Left ventricle myocardium superior (tissue), 1 donor: ENCODE measurements at regions not wholly inside any gene's neighbourhood (a gene's known extent, or its start where the extent isn't known, plus 50 kb on each side); places are given as distances from the start of the nearest gene placed in this dataset.
"Not testable (repeated sequence)": the region's sequence is repeated elsewhere in the genome, so short reads cannot be mapped to it uniquely, and the experiment has no call there.

Experiments used
- ATAC-seq: fragments of 200-7000 bp; cut with Tn5 transposase; one replicate; pipeline ENCODE4 v1.9.1; 2020; ENCODE audit warnings: mild to moderate bottlenecking, moderate library complexity
- DNase-seq: peaks from one replicate; pipeline ENCODE4 v3.0.0-alpha.2; 2020
- intact Hi-C: fragments of 100-400 bp; cut with micrococcal nuclease; formaldehyde crosslinking; loops from one replicate; pipeline ENCODE4 v1.11.0; 2022
- donor health status: DM: no; HTN: yes; CAD: no; lungs with severe emphysema.

GRCh38 chr3:137264071-137264820 is 306.5 kb downstream of the IL20RB start:
- ATAC-seq, result peak; percentile 89
- peak; percentile 69 for DNase-seq
- intact Hi-C loops, result no loop called here

- intact Hi-C loops, result no loop called here
- DNase-seq (no peak), ATAC-seq (no peak)
These were observed 307.1 kb downstream of the IL20RB start for GRCh38 chr3:137264843-137265330.

- intact Hi-C loops, result no loop called here
- ATAC-seq (peak; percentile 12), DNase-seq (no peak)
These were observed 325.1 kb downstream of the IL20RB start for GRCh38 chr3:137282871-137283270.

- no peak for ATAC-seq
- intact Hi-C loops, result no loop called here
- DNase-seq, result no peak
These were observed 328.1 kb downstream of the IL20RB start for GRCh38 chr3:137285924-137286323.

GRCh38 chr3:137293086-137293485 is 335.3 kb downstream of the IL20RB start:
- no peak for ATAC-seq
- intact Hi-C loops, result no loop called here
- DNase-seq, result no peak

- no peak for DNase-seq
- intact Hi-C loops, result no loop called here
- no peak for ATAC-seq
These were observed 336.4 kb downstream of the IL20RB start for GRCh38 chr3:137294139-137294538.

GRCh38 chr3:137294839-137295238 is 337.1 kb downstream of the IL20RB start:
- ATAC-seq, result no peak
- intact Hi-C loops, result no loop called here

GRCh38 chr3:137295336-137295735 is 337.6 kb downstream of the IL20RB start:
- no peak for DNase-seq
- intact Hi-C loops, result no loop called here
- ATAC-seq, result no peak

More at GRCh38 chr3:137294839-137295238, 337.1 kb downstream of the IL20RB start:
- DNase-seq, result no peak

- DNase-seq (no peak), ATAC-seq (no peak)
- intact Hi-C loops, result no loop called here
These were observed 338.3 kb downstream of the IL20RB start for GRCh38 chr3:137296116-137296515.

- intact Hi-C loops, result no loop called here
- ATAC-seq (no peak), DNase-seq (no peak)
These were observed 340.0 kb downstream of the IL20RB start for GRCh38 chr3:137297770-137298169.

GRCh38 chr3:137300703-137301102 is 342.9 kb downstream of the IL20RB start:
- ATAC-seq (no peak), DNase-seq (no peak)
- intact Hi-C loops, result no loop called here

- intact Hi-C loops, result no loop called here
- ATAC-seq, result no peak
- no peak for DNase-seq
These were observed 346.7 kb downstream of the IL20RB start for GRCh38 chr3:137304313-137305056.

- intact Hi-C loops, result no loop called here
- ATAC-seq (no peak), DNase-seq (no peak)
These were observed 366.3 kb downstream of the IL20RB start for GRCh38 chr3:137324114-137324513.

- DNase-seq, result no peak
- no peak for ATAC-seq
- intact Hi-C loops, result no loop called here
These were observed 367.4 kb downstream of the IL20RB start for GRCh38 chr3:137325170-137325569.

- ATAC-seq (no peak), DNase-seq (no peak)
- intact Hi-C loops, result no loop called here
These were observed 368.2 kb downstream of the IL20RB start for GRCh38 chr3:137325934-137326333.

GRCh38 chr3:137329594-137329993 is 371.8 kb downstream of the IL20RB start:
- no peak for DNase-seq
- no peak for ATAC-seq
- intact Hi-C loops, result no loop called here

- intact Hi-C loops, result no loop called here
- DNase-seq, result no peak
- no peak for ATAC-seq
These were observed 372.5 kb downstream of the IL20RB start for GRCh38 chr3:137330246-137330645.

GRCh38 chr3:137332297-137332696 is 374.5 kb downstream of the IL20RB start:
- DNase-seq (no peak), ATAC-seq (no peak)
- intact Hi-C loops, result no loop called here

- ATAC-seq (no peak), DNase-seq (no peak)
- intact Hi-C loops, result no loop called here
These were observed 377.7 kb downstream of the IL20RB start for GRCh38 chr3:137335478-137335877.

- intact Hi-C loops, DNase-seq, ATAC-seq: not testable (repeated sequence)
These were observed 380.6 kb downstream of the IL20RB start for GRCh38 chr3:137338400-137338799.

GRCh38 chr3:137343283-137343682 is 385.5 kb downstream of the IL20RB start:
- DNase-seq (no peak), ATAC-seq (no peak)
- intact Hi-C loops, result no loop called here
